ENCODE measurements at regions not wholly inside any gene's neighbourhood (a gene's known extent, or its start where the extent isn't known, plus 50 kb on each side); places are given as distances from the start of the nearest gene placed in this dataset.

- TF ChIP-seq POLR2A (IDR thresholded peaks at IDR 0.05): no peak
- no peak for TF ChIP-seq CTCF (IDR thresholded peaks at IDR 0.05 in 8 of 11, conservative IDR thresholded peaks at IDR 0.05 in 3 of 11)
- no peak for TF ChIP-seq POLR2AphosphoS5 (IDR thresholded peaks at IDR 0.05)
These were observed 389.9 kb upstream of the AKR1E2 start for GRCh38 chr10:4436103-4436502.
